K562 (cell line): ENCODE measurements at regions not wholly inside any gene's neighbourhood (a gene's known extent, or its start where the extent isn't known, plus 50 kb on each side); places are given as distances from the start of the nearest gene placed in this dataset.

Experiments
- BHLHE40 ChIP-seq: IDR thresholded peaks from 2 replicates; pipeline ENCODE4 v1.6.1; 2011; ENCODE audit warnings: low read length, improper control_type of control experiment
- GATAD2A ChIP-seq: fragments of 450-650 bp; IDR thresholded peaks from 2 replicates; pipeline ENCODE4 v1.6.1; 2017
- MLX ChIP-seq, 2 experiments: fragments of 450-650 bp in 1 of 2; sonication (generic) in 1 of 2; formaldehyde crosslinking; conservative IDR thresholded peaks; 2 replicates each; pipeline versions ENCODE4 v1.4.0 to v1.8.1; 2020 to 2022; ENCODE audit warnings: mild to moderate bottlenecking in 1 of 2, missing genetic modification reagents in 1 of 2
- SRSF1 ChIP-seq: fragments of 200-400 bp; formaldehyde crosslinking; IDR thresholded peaks from 2 replicates; pipeline ENCODE4 v1.6.1; 2017; ENCODE audit warnings: mild to moderate bottlenecking, low read depth, low read length, moderate library complexity
- TF ChIP-seq, protein P1 (sequence below), 3 experiments: IDR thresholded peaks in 2 of 3; conservative IDR thresholded peaks in 1 of 3; 2 replicates each; pipeline ENCODE4 v1.5.1; 2011 to 2012; ENCODE audit warnings: low read length in 3 of 3, mild to moderate bottlenecking in 3 of 3, control low read depth in 2 of 3, improper control_type of control experiment in 1 of 3, inconsistent platforms in 1 of 3, low read depth in 1 of 3, mixed read lengths in 1 of 3, moderate library complexity in 1 of 3; ENCODE audit not compliant: insufficient read depth in 2 of 3

DNA sequence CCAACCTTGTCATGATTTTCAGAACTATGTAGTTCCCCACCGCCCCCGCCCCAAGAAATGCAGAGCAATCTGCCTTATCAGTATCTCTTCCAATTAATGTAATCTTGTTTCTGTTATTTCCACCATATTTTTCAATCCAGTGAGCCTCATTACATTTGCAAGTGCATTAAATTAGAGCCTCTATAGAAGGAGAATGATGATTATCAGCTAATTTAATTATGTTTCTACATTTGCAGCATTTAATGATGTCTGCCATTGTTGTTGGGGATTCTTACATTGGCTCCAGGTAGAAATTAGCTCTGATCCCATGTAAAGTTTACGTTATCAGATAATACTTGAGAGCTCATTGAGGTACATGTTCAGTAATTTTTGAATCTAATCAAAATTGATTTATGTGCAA is 707.0 kb upstream of the RBFOX1 start:
- TF ChIP-seq, protein P1, sequence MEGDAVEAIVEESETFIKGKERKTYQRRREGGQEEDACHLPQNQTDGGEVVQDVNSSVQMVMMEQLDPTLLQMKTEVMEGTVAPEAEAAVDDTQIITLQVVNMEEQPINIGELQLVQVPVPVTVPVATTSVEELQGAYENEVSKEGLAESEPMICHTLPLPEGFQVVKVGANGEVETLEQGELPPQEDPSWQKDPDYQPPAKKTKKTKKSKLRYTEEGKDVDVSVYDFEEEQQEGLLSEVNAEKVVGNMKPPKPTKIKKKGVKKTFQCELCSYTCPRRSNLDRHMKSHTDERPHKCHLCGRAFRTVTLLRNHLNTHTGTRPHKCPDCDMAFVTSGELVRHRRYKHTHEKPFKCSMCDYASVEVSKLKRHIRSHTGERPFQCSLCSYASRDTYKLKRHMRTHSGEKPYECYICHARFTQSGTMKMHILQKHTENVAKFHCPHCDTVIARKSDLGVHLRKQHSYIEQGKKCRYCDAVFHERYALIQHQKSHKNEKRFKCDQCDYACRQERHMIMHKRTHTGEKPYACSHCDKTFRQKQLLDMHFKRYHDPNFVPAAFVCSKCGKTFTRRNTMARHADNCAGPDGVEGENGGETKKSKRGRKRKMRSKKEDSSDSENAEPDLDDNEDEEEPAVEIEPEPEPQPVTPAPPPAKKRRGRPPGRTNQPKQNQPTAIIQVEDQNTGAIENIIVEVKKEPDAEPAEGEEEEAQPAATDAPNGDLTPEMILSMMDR (IDR thresholded peaks at IDR 0.05 in 2 of 3, conservative IDR thresholded peaks at IDR 0.05 in 1 of 3; ENCODE audit: insufficient read depth in 2 of 3, low read depth in 1 of 3, low read length in 3 of 3), result no peak
- TF ChIP-seq SRSF1 (no peak), GATAD2A (no peak), MLX (CRISPR knock-in tag; conservative IDR thresholded peaks at IDR 0.05) (no peak), BHLHE40 (no peak)
